Prostate gland (tissue), 2 donors: ENCODE measurements at regions not wholly inside any gene's neighbourhood (a gene's known extent, or its start where the extent isn't known, plus 50 kb on each side); places are given as distances from the start of the nearest gene placed in this dataset.

ENCODE experiments used
- POLR2A ChIP-seq: fragments of 450-650 bp; IDR thresholded peaks from one replicate; pipeline ENCODE4 v1.6.1; 2016; ENCODE audit warnings: antibody characterized with exemption, mild to moderate bottlenecking
- POLR2AphosphoS5 ChIP-seq: sonication (generic); formaldehyde crosslinking; IDR thresholded peaks from one replicate; pipeline ENCODE4 v1.6.1; 2017; ENCODE audit warnings: antibody characterized with exemption
- TF ChIP-seq, protein P1 (sequence below), 4 experiments: fragments of 200-600 bp in 2 of 4; fragments of 450-650 bp in 2 of 4; sonication (generic) in 2 of 4; IDR thresholded peaks; 1 replicate in 3 of 4; 2 replicates in 1 of 4; pipeline ENCODE4 v1.5.1; 2016 to 2019; ENCODE audit warnings: antibody characterized with exemption in 4 of 4, mild to moderate bottlenecking in 2 of 4, moderate library complexity in 2 of 4

DNA sequence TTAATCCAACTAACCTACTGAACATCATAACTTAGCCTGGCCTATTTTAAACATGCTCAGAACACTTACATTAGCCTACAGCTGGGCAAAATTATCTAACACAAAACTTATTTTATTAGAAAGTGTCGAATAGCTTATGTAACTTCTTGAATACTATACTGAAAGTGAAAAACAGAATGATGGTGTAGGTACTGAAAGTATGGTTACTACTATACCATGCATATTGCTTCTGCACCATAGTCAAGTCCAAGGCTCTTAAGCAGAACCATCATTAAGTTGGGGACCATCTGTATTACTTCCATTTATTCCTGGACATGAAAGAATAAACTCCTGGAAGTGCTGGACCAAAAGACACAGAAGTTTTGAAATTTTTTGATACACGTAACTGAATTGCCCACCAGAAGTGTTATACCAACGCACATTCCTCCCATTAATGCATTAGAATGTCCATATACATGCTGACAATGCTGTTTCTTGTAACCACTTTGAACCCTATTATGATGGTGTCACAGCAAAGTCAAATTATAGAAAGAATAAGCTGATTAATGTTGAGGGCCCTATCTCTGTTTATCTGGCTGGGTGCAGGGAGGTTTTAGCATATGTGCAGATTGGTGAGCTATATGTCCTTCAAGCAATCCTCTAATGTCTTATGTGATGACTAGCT is 375.7 kb downstream of the ACTL7B start:
- TF ChIP-seq POLR2AphosphoS5: no peak
- TF ChIP-seq, protein P1, sequence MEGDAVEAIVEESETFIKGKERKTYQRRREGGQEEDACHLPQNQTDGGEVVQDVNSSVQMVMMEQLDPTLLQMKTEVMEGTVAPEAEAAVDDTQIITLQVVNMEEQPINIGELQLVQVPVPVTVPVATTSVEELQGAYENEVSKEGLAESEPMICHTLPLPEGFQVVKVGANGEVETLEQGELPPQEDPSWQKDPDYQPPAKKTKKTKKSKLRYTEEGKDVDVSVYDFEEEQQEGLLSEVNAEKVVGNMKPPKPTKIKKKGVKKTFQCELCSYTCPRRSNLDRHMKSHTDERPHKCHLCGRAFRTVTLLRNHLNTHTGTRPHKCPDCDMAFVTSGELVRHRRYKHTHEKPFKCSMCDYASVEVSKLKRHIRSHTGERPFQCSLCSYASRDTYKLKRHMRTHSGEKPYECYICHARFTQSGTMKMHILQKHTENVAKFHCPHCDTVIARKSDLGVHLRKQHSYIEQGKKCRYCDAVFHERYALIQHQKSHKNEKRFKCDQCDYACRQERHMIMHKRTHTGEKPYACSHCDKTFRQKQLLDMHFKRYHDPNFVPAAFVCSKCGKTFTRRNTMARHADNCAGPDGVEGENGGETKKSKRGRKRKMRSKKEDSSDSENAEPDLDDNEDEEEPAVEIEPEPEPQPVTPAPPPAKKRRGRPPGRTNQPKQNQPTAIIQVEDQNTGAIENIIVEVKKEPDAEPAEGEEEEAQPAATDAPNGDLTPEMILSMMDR (IDR thresholded peaks at IDR 0.05): no peak
- TF ChIP-seq POLR2A: no peak
